Panc1 (cell line): ENCODE measurements at regions not wholly inside any gene's neighbourhood (a gene's known extent, or its start where the extent isn't known, plus 50 kb on each side); places are given as distances from the start of the nearest gene placed in this dataset.

Experiments used
- ATAC-seq: fragments of 200-7000 bp; cut with Tn5 transposase; 2 replicates; pipeline ENCODE4 v1.9.1; 2020; ENCODE audit warnings: mild to moderate bottlenecking, moderate library complexity
- BruUV-seq: library from RNA; stranded (reverse); fragments of 400-500 nt; replicated peaks from 2 replicates; lab custom pipeline; 2021; lab: Mats Ljungman, UMichigan
- CTCF ChIA-PET: fragments of 300-600 bp; sonication (Branson Sonifier 250); formaldehyde crosslinking; loops from one replicate; lab custom pipeline; 2022; ENCODE audit warnings: antibody characterized with exemption; lab: Charles Lee
- POLR2A ChIA-PET: fragments of 300-600 bp; sonication (Branson Sonifier 250); formaldehyde crosslinking; loops from one replicate; lab custom pipeline; 2022; ENCODE audit warnings: antibody characterized with exemption; lab: Charles Lee
- DNase-seq: peaks from one replicate; pipeline ENCODE4 v3.0.0-alpha.2; 2010; ENCODE audit warnings: low read depth, low spot score
- H3K27ac ChIP-seq: 2 replicates; pipeline ENCODE4 v1.5.1; 2011; ENCODE audit warnings: mild to moderate bottlenecking, low read length, inconsistent platforms
- H3K27me3 ChIP-seq: fragments of 200-500 bp; sonication (Bioruptor generic); 2 replicates; pipeline ENCODE4 v1.6.0; 2014; ENCODE audit warnings: low read length, inconsistent platforms; ENCODE audit not compliant: control insufficient read depth, insufficient read depth
- H3K36me3 ChIP-seq: fragments of 200-500 bp; sonication (Bioruptor generic); 2 replicates; pipeline ENCODE4 v1.5.1; 2014; ENCODE audit warnings: inconsistent platforms, mild to moderate bottlenecking, low read length, moderate library complexity; ENCODE audit not compliant: control insufficient read depth, insufficient read depth
- H3K4me1 ChIP-seq: 2 replicates; pipeline ENCODE4 v1.5.1; 2011; ENCODE audit warnings: inconsistent platforms, mild to moderate bottlenecking, low read length, moderate library complexity; ENCODE audit not compliant: control insufficient read depth, insufficient read depth
- H3K4me3 ChIP-seq, 2 experiments: 2 replicates each; pipeline ENCODE4 v1.5.1; 2011 to 2012; ENCODE audit warnings: low read depth in 2 of 2, low read length in 2 of 2, mild to moderate bottlenecking in 2 of 2, inconsistent platforms in 1 of 2, moderate library complexity in 1 of 2
- H3K9me3 ChIP-seq: fragments of 200-500 bp; sonication (Bioruptor generic); 2 replicates; pipeline ENCODE4 v1.5.1; 2014; ENCODE audit warnings: low read depth, mild to moderate bottlenecking, inconsistent platforms, low read length, moderate library complexity; ENCODE audit not compliant: control insufficient read depth, insufficient read depth
- CTCF ChIP-seq: fragments of 450-650 bp; IDR thresholded peaks from 2 replicates; pipeline ENCODE4 v1.5.1; 2017; ENCODE audit warnings: mild to moderate bottlenecking
- POLR2AphosphoS5 ChIP-seq: IDR thresholded peaks from 2 replicates; pipeline ENCODE4 v1.6.1; 2012; ENCODE audit warnings: mild to moderate bottlenecking, low read depth, low read length, moderate library complexity
- REST ChIP-seq, 2 experiments: IDR thresholded peaks; 2 replicates each; pipeline ENCODE4 v1.6.1; 2011 to 2012; ENCODE audit warnings: low read depth in 2 of 2, control low read depth in 1 of 2, low read length in 1 of 2, mild to moderate bottlenecking in 1 of 2, moderate library complexity in 1 of 2; ENCODE audit not compliant: insufficient read depth in 1 of 2
- SIN3A ChIP-seq: IDR thresholded peaks from 2 replicates; pipeline ENCODE4 v1.6.1; 2012; ENCODE audit warnings: low read depth, mild to moderate bottlenecking, low read length, moderate library complexity, borderline replicate concordance; ENCODE audit not compliant: insufficient read depth
- TCF7L2 ChIP-seq: IDR thresholded peaks from 2 replicates; pipeline ENCODE4 v1.6.1; 2011; ENCODE audit warnings: mild to moderate bottlenecking, low read depth, low read length, inconsistent platforms
- in situ Hi-C: cut with HindIII; loops from 2 replicates; pipeline ENCODE4 v1.10.0; 2016; ENCODE audit warnings: low sequenced_read_pairs, low pct_unique_long_range_greater_than_20kb
- intact Hi-C: fragments of 100-400 bp; cut with micrococcal nuclease; formaldehyde crosslinking; loops from one replicate; pipeline ENCODE4 v1.10.0; 2022; ENCODE audit not compliant: unreplicated experiment

GRCh38 chr9:21672761-21673160, 129.7 kb upstream of the MTAP start:
- peak overlapping the region; percentile 72 for H3K27ac ChIP-seq
- no peak overlapping the region for H3K4me3 ChIP-seq
- in situ Hi-C loops (loop anchor here (10.0 kb wide), 1 partner anchor 118 kb away; no protein-coding TSS in a partner anchor), intact Hi-C loops (no loop called here)
- H3K36me3 ChIP-seq = no peaks in the 10 kb centered on the region
- no TSS peak for BruUV-seq
- TF ChIP-seq REST (IDR thresholded peaks at IDR 0.05; ENCODE audit: insufficient read depth in 1 of 2, low read depth in 2 of 2, low read length in 1 of 2) = no peak
- TF ChIP-seq TCF7L2 = no peak
- TF ChIP-seq CTCF = no peak
- no peak for TF ChIP-seq POLR2AphosphoS5
- TF ChIP-seq SIN3A = no peak
- H3K4me1 ChIP-seq = peaks cover 20% of the 10 kb centered on the region
- DNase-seq (no peak), ATAC-seq (no peak)
- POLR2A ChIA-PET = interaction anchor here (0.6 kb wide), 1 partner anchor 92 kb away, joined by 7 read pairs; no protein-coding TSS in a partner anchor
- CTCF ChIA-PET = interaction anchor here (0.7 kb wide), 1 partner anchor 152 kb away, joined by 3 read pairs; no protein-coding TSS in a partner anchor
- H3K27me3 ChIP-seq = no peaks in the 10 kb centered on the region
- no peaks in the 10 kb centered on the region for H3K9me3 ChIP-seq

GRCh38 chr9:21674894-21675293, 127.5 kb upstream of the MTAP start:
- intact Hi-C loops (no loop called here), in situ Hi-C loops (loop anchor here (10.0 kb wide), 1 partner anchor 120 kb away; no protein-coding TSS in a partner anchor)
- DNase-seq (peak; percentile 67), ATAC-seq (peak; percentile 55; the same call in 1 of the 2 replicates)
- ChIA-PET CTCF (no interaction called here), POLR2A (no interaction called here)
- Histone ChIP-seq H3K27me3 (no peaks in the 10 kb centered on the region), H3K4me3 (no peak overlapping the region), H3K36me3 (no peaks in the 10 kb centered on the region), H3K4me1 (peaks cover 41% of the 10 kb centered on the region), H3K27ac (peak overlapping the region; percentile 95), H3K9me3 (no peaks in the 10 kb centered on the region)
- no TSS peak for BruUV-seq
- no peak for TF ChIP-seq CTCF
- no peak for TF ChIP-seq SIN3A
- no peak for TF ChIP-seq POLR2AphosphoS5
- TF ChIP-seq REST (IDR thresholded peaks at IDR 0.05; ENCODE audit: insufficient read depth in 1 of 2, low read depth in 2 of 2, low read length in 1 of 2) = no peak
- no peak for TF ChIP-seq TCF7L2
